Esophagus squamous epithelium (tissue), 4 donors: ENCODE measurements at regions not wholly inside any gene's neighbourhood (a gene's known extent, or its start where the extent isn't known, plus 50 kb on each side); places are given as distances from the start of the nearest gene placed in this dataset.

ENCODE experiments used
- CTCF ChIP-seq, 6 experiments: fragments of 450-650 bp in 4 of 6; fragments of 200-600 bp in 2 of 6; sonication (generic) in 2 of 6; IDR thresholded peaks; one replicate each; pipeline ENCODE4 v1.5.1; 2016 to 2019; ENCODE audit warnings: antibody characterized with exemption in 6 of 6, mild to moderate bottlenecking in 4 of 6, moderate library complexity in 4 of 6
- POLR2A ChIP-seq, 4 donors: fragments of 450-650 bp; IDR thresholded peaks; one replicate each; pipeline ENCODE4 v1.6.1; 2017; ENCODE audit warnings: antibody characterized with exemption in 4 of 4, mild to moderate bottlenecking in 4 of 4, moderate library complexity in 3 of 4

GRCh38 chr14:65208548-65208947 is 106.2 kb upstream of the MAX start:
- TF ChIP-seq POLR2A (IDR thresholded peaks at IDR 0.05): no peak
- TF ChIP-seq CTCF (IDR thresholded peaks at IDR 0.05): no peak
